ENCODE measurements at regions not wholly inside any gene's neighbourhood (a gene's known extent, or its start where the extent isn't known, plus 50 kb on each side); places are given as distances from the start of the nearest gene placed in this dataset.

GRCh38 chr12:19933924-19934323, 434.4 kb upstream of the PDE3A start:
- no peaks in the 10 kb centered on the region for H3K9me3 Mint-ChIP-seq (ENCODE audit: unreplicated experiment)
- no peak overlapping the region for H3K27ac Mint-ChIP-seq (ENCODE audit: unreplicated experiment)
- no peaks in the 10 kb centered on the region for H3K27me3 Mint-ChIP-seq (ENCODE audit: unreplicated experiment)
- no peak for DNase-seq
- H3K4me1 Mint-ChIP-seq (ENCODE audit: low read depth, unreplicated experiment), result peaks cover 6% of the 10 kb centered on the region
- H3K36me3 Mint-ChIP-seq (ENCODE audit: unreplicated experiment), result no peaks in the 10 kb centered on the region
- no peak overlapping the region for H3K4me3 Mint-ChIP-seq (ENCODE audit: unreplicated experiment)
- TF ChIP-seq, protein P1, sequence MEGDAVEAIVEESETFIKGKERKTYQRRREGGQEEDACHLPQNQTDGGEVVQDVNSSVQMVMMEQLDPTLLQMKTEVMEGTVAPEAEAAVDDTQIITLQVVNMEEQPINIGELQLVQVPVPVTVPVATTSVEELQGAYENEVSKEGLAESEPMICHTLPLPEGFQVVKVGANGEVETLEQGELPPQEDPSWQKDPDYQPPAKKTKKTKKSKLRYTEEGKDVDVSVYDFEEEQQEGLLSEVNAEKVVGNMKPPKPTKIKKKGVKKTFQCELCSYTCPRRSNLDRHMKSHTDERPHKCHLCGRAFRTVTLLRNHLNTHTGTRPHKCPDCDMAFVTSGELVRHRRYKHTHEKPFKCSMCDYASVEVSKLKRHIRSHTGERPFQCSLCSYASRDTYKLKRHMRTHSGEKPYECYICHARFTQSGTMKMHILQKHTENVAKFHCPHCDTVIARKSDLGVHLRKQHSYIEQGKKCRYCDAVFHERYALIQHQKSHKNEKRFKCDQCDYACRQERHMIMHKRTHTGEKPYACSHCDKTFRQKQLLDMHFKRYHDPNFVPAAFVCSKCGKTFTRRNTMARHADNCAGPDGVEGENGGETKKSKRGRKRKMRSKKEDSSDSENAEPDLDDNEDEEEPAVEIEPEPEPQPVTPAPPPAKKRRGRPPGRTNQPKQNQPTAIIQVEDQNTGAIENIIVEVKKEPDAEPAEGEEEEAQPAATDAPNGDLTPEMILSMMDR (IDR thresholded peaks at IDR 0.05; ENCODE audit: partially characterized antibody, unreplicated experiment), result no peak

DNA sequence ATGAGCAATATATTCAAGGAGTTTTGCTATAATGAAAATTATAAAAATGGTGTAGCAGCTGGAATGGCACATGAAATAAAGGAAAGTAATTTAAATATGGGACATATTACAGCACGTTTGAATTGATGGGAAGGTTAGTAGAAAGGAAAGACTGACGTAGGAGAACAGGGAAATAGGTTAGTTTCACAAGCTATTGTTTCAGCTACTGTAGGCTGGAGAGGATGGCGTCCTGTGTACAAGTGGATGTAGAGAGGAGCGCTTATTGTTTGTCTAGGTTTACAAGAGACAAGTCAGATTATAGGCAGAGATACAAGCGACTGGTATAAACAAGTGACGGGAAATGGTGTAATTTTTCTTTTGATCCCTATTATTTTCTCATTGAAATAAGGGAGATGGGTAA, 431.2 kb upstream of the PDE3A start:
- Mint-ChIP-seq H3K9me3 (ENCODE audit: unreplicated experiment) (no peaks in the 10 kb centered on the region), H3K4me1 (ENCODE audit: low read depth, unreplicated experiment) (peaks cover 4% of the 10 kb centered on the region), H3K27ac (ENCODE audit: unreplicated experiment) (no peak overlapping the region), H3K27me3 (ENCODE audit: unreplicated experiment) (no peaks in the 10 kb centered on the region), H3K4me3 (ENCODE audit: unreplicated experiment) (no peak overlapping the region), H3K36me3 (ENCODE audit: unreplicated experiment) (no peaks in the 10 kb centered on the region)
- DNase-seq, result no peak
- TF ChIP-seq, protein P1 (IDR thresholded peaks at IDR 0.05; ENCODE audit: partially characterized antibody, unreplicated experiment), result no peak

DNA sequence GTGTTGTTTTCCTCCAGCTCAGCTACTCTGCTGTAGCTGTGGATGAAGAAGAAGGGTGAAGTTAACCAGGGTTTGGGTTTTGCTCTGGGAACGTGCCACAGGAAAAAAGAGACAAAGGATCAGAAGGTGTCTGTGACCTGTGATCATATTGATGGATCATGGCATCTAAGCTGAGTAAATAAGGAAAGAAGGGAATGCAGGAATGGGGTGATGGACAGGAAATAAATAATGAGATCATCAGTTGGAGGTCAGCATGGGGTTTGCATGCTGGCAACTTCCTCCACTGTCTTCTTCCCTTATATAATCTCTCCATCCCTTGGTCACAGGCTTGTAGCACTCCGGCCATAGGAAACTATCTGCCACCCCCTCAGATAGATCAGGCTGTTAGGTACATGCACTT, 430.3 kb upstream of the PDE3A start:
- Mint-ChIP-seq H3K9me3 (ENCODE audit: unreplicated experiment) (no peaks in the 10 kb centered on the region), H3K4me3 (ENCODE audit: unreplicated experiment) (no peak overlapping the region), H3K36me3 (ENCODE audit: unreplicated experiment) (no peaks in the 10 kb centered on the region), H3K27ac (ENCODE audit: unreplicated experiment) (no peak overlapping the region), H3K27me3 (ENCODE audit: unreplicated experiment) (no peaks in the 10 kb centered on the region), H3K4me1 (ENCODE audit: low read depth, unreplicated experiment) (peaks cover 9% of the 10 kb centered on the region)
- no peak for DNase-seq
- TF ChIP-seq, protein P1 (IDR thresholded peaks at IDR 0.05; ENCODE audit: partially characterized antibody, unreplicated experiment), result no peak

- Mint-ChIP-seq H3K4me3 (ENCODE audit: unreplicated experiment) (no peak overlapping the region), H3K27me3 (ENCODE audit: unreplicated experiment) (no peaks in the 10 kb centered on the region), H3K27ac (ENCODE audit: unreplicated experiment) (no peak overlapping the region), H3K4me1 (ENCODE audit: low read depth, unreplicated experiment) (peaks cover 13% of the 10 kb centered on the region), H3K36me3 (ENCODE audit: unreplicated experiment) (no peaks in the 10 kb centered on the region), H3K9me3 (ENCODE audit: unreplicated experiment) (no peaks in the 10 kb centered on the region)
- TF ChIP-seq, protein P1 (IDR thresholded peaks at IDR 0.05; ENCODE audit: partially characterized antibody, unreplicated experiment), result no peak
- DNase-seq, result no peak
These were observed 429.8 kb upstream of the PDE3A start for GRCh38 chr12:19938491-19938890.

DNA sequence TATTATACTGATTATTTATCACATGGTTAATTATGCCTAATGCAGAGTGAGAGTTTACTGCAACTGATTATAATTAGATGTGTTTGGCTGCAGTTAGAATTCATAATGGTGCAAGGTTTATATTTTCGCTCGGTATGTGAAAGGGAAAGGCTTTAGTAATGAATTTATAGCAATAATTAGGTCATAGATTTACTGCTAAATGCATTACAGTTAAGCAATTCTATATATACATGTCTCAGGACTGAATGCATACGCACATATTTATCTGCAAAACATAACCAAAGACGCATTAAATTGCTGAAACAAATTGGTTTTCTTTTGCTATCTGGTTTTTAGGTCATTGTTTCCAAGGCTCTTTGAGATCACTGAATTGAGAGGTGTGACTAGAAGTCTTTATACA, 428.1 kb upstream of the PDE3A start:
- no peak overlapping the region for H3K4me3 Mint-ChIP-seq (ENCODE audit: unreplicated experiment)
- peaks cover 2% of the 10 kb centered on the region for H3K27me3 Mint-ChIP-seq (ENCODE audit: unreplicated experiment)
- H3K9me3 Mint-ChIP-seq (ENCODE audit: unreplicated experiment), result no peaks in the 10 kb centered on the region
- no peak for DNase-seq
- peaks cover 30% of the 10 kb centered on the region for H3K4me1 Mint-ChIP-seq (ENCODE audit: low read depth, unreplicated experiment)
- TF ChIP-seq, protein P1 (IDR thresholded peaks at IDR 0.05; ENCODE audit: partially characterized antibody, unreplicated experiment), result no peak
- H3K27ac Mint-ChIP-seq (ENCODE audit: unreplicated experiment), result no peak overlapping the region
- H3K36me3 Mint-ChIP-seq (ENCODE audit: unreplicated experiment), result no peaks in the 10 kb centered on the region
